Peyer's patch (tissue), 4 donors: ENCODE measurements at regions not wholly inside any gene's neighbourhood (a gene's known extent, or its start where the extent isn't known, plus 50 kb on each side); places are given as distances from the start of the nearest gene placed in this dataset.

Experiments used
- CTCF ChIP-seq, 6 experiments: fragments of 450-650 bp in 4 of 6; fragments of 200-600 bp in 2 of 6; sonication (generic) in 1 of 6; IDR thresholded peaks; one replicate each; pipeline ENCODE4 v1.5.1; 2017 to 2019; ENCODE audit warnings: antibody characterized with exemption in 6 of 6, mild to moderate bottlenecking in 3 of 6, moderate library complexity in 1 of 6
- POLR2A ChIP-seq, 2 donors: fragments of 450-650 bp; IDR thresholded peaks; one replicate each; pipeline ENCODE4 v1.5.1; 2017; ENCODE audit warnings: antibody characterized with exemption in 2 of 2, mild to moderate bottlenecking in 2 of 2, moderate library complexity in 2 of 2

- TF ChIP-seq CTCF (IDR thresholded peaks at IDR 0.05) (no peak), POLR2A (IDR thresholded peaks at IDR 0.05) (no peak)
These were observed 148.0 kb downstream of the TTLL2 start for GRCh38 chr6:167472880-167473279.
